K562 (cell line): ENCODE measurements at regions not wholly inside any gene's neighbourhood (a gene's known extent, or its start where the extent isn't known, plus 50 kb on each side); places are given as distances from the start of the nearest gene placed in this dataset.

Source experiments
- ATAC-seq: fragments of 200-7000 bp; cut with Tn5 transposase; 3 replicates; pipeline ENCODE4 v1.9.1; 2020; ENCODE audit warnings: moderate library complexity
- BruUV-seq: library from RNA; stranded (reverse); fragments of 400-500 nt; replicated peaks from 2 replicates; lab custom pipeline; 2021; lab: Mats Ljungman, UMichigan
- CTCF ChIA-PET: fragments of 300-600 bp; formaldehyde crosslinking; extraction: SDS; loops from one replicate; lab custom pipeline; 2021; ENCODE audit warnings: low intra/inter-chr PET ratio; lab: Yijun Ruan, JAX
- POLR2A ChIA-PET: fragments of 300-600, 350-650 bp; sonication (Branson Sonifier 250); formaldehyde crosslinking; extraction: SDS; loops from one replicate; lab custom pipeline; 2021; ENCODE audit warnings: antibody characterized with exemption, inconsistent platforms; lab: Yijun Ruan, JAX
- DNase-seq, 4 experiments: peaks; one replicate each; pipeline versions ENCODE4 v3.0.0 to v3.0.0-alpha.2; 2011 to 2018; ENCODE audit warnings: low spot score in 3 of 4, mixed read lengths in 3 of 4; ENCODE audit errors: extremely low read depth in 1 of 4
- FAIRE-seq: peaks from 2 replicates; lab custom pipeline; 2011; peaks lifted over from hg19 to GRCh38; lab: Jason Lieb, UNC
- H2AFZ ChIP-seq: 2 replicates; pipeline ENCODE4 v1.6.0; 2011; ENCODE audit warnings: low read depth, low read length, control low read depth, inconsistent platforms
- H3K27ac ChIP-seq: fragments of 200-600 bp; 3 replicates; pipeline ENCODE4 v1.8.0; 2011; ENCODE audit warnings: low read depth, mild to moderate bottlenecking, control low read depth, inconsistent platforms, low read length, moderate library complexity, mixed read lengths; ENCODE audit errors: extremely low read depth
- H3K27me3 ChIP-seq, 2 experiments: fragments of 300-600 bp in 1 of 2; 2 replicates in 1 of 2; 3 replicates in 1 of 2; pipeline versions ENCODE4 v1.6.0 to v1.8.0; 2011; ENCODE audit warnings: inconsistent platforms in 2 of 2, low read length in 2 of 2, mild to moderate bottlenecking in 1 of 2, mixed read lengths in 1 of 2, moderate library complexity in 1 of 2; ENCODE audit not compliant: control insufficient read depth in 2 of 2, insufficient read depth in 2 of 2
- H3K36me3 ChIP-seq: fragments of 300-600 bp; 3 replicates; pipeline ENCODE4 v1.8.0; 2011; ENCODE audit warnings: mild to moderate bottlenecking, low read length, inconsistent platforms; ENCODE audit not compliant: control insufficient read depth, insufficient read depth
- H3K4me1 ChIP-seq, 2 experiments: fragments of 200-600 bp in 1 of 2; replicated peaks in 1 of 2; 2 replicates in 1 of 2; 3 replicates in 1 of 2; pipeline versions ENCODE4 v1.5.1 to v1.8.0; 2011; ENCODE audit warnings: inconsistent platforms in 2 of 2, low read length in 2 of 2, mild to moderate bottlenecking in 1 of 2, mixed read lengths in 1 of 2, moderate library complexity in 1 of 2; ENCODE audit not compliant: control insufficient read depth in 2 of 2, insufficient read depth in 2 of 2
- H3K4me2 ChIP-seq: 2 replicates; pipeline ENCODE4 v1.6.1; 2011; ENCODE audit warnings: low read length, control low read depth, inconsistent platforms, mixed read lengths; ENCODE audit not compliant: insufficient read depth
- H3K4me3 ChIP-seq: fragments of 200-600 bp; sonication (generic), shearing (Covaris generic); 2 replicates; pipeline ENCODE4 v1.5.1; 2016; ENCODE audit warnings: control low read depth, inconsistent platforms
- H3K79me2 ChIP-seq: fragments of 200-600 bp; 3 replicates; pipeline ENCODE4 v1.8.0; 2011; ENCODE audit warnings: low read length, inconsistent platforms; ENCODE audit not compliant: control insufficient read depth, insufficient read depth
- H3K9ac ChIP-seq, 2 experiments: 2 replicates each; pipeline versions ENCODE4 v1.6.0 to v1.6.1; 2011; ENCODE audit warnings: low read depth in 2 of 2, low read length in 2 of 2, control low read depth in 1 of 2, inconsistent platforms in 1 of 2, mild to moderate bottlenecking in 1 of 2, mixed read lengths in 1 of 2; ENCODE audit not compliant: insufficient read depth in 1 of 2
- H3K9me1 ChIP-seq: one replicate; pipeline ENCODE4 v1.6.0; 2011; ENCODE audit warnings: inconsistent platforms, mild to moderate bottlenecking, low read length, moderate library complexity; ENCODE audit not compliant: control insufficient read depth, insufficient read depth
- H3K9me3 ChIP-seq: replicated peaks from 2 replicates; pipeline ENCODE4 v1.5.1; 2011; ENCODE audit warnings: low read depth, low read length, inconsistent platforms; ENCODE audit not compliant: control insufficient read depth, insufficient read depth
- H4K20me1 ChIP-seq: replicated peaks from 2 replicates; pipeline ENCODE4 v1.6.1; 2011; ENCODE audit warnings: low read length, inconsistent platforms, mixed read lengths; ENCODE audit not compliant: control insufficient read depth, insufficient read depth
- EP400 ChIP-seq: fragments of 450-650 bp; IDR thresholded peaks from 2 replicates; pipeline ENCODE4 v1.6.1; 2017; ENCODE audit warnings: antibody characterized with exemption, mild to moderate bottlenecking, moderate library complexity
- ESRRA ChIP-seq: fragments of 450-650 bp; IDR thresholded peaks from 2 replicates; pipeline ENCODE4 v1.6.1; 2014; ENCODE audit warnings: low read depth, mild to moderate bottlenecking, moderate library complexity, borderline replicate concordance
- FOXM1 ChIP-seq, 2 experiments: fragments of 450-650 bp in 1 of 2; sonication (generic) in 1 of 2; formaldehyde crosslinking in 1 of 2; IDR thresholded peaks; 2 replicates each; pipeline versions ENCODE4 v1.6.1 to v1.9.0; 2017 to 2022; ENCODE audit warnings: low read depth in 2 of 2, mild to moderate bottlenecking in 2 of 2, missing genetic modification reagents in 1 of 2, moderate library complexity in 1 of 2
- FOXO4 ChIP-seq: fragments of 450-650 bp; formaldehyde crosslinking; IDR thresholded peaks from 2 replicates; pipeline ENCODE4 v1.4.0; 2020; ENCODE audit warnings: mild to moderate bottlenecking, moderate library complexity
- MCM3 ChIP-seq: fragments of 450-650 bp; IDR thresholded peaks from 2 replicates; pipeline ENCODE4 v1.6.1; 2016
- MYBL2 ChIP-seq, 2 experiments: fragments of 450-650 bp in 1 of 2; sonication (generic) in 1 of 2; formaldehyde crosslinking in 1 of 2; IDR thresholded peaks; 2 replicates each; pipeline versions ENCODE4 v1.6.1 to v1.8.1; 2017 to 2022; ENCODE audit warnings: borderline replicate concordance in 1 of 2, inconsistent platforms in 1 of 2, low read depth in 1 of 2, mild to moderate bottlenecking in 1 of 2, missing genetic modification reagents in 1 of 2, moderate library complexity in 1 of 2
- OTX1 ChIP-seq: fragments of 450-650 bp; formaldehyde crosslinking; IDR thresholded peaks from 2 replicates; pipeline ENCODE4 v1.4.0; 2022; ENCODE audit warnings: mild to moderate bottlenecking
- ZNF316 ChIP-seq: fragments of 450-650 bp; IDR thresholded peaks from 2 replicates; pipeline ENCODE4 v1.6.1; 2016
- WGBS: fragments of 100-300 bp; shearing (Covaris generic); methylation state at CpG from one replicate; pipeline ENCODE4 v1.1.6; 2016; ENCODE audit warnings: low coverage, mixed read lengths; ENCODE audit not compliant: insufficient coverage; ENCODE audit errors: missing lambda C conversion rate; 5-methylcytosine and 5-hydroxymethylcytosine counted together
- in situ Hi-C: fragments of 300-500 bp; cut with MboI; formaldehyde crosslinking; loops from 4 replicates; pipeline ENCODE4 v1.15.0; 2018; ENCODE audit warnings: inconsistent platforms, mixed read lengths
- intact Hi-C: fragments of 100-400 bp; cut with micrococcal nuclease; formaldehyde crosslinking; loops from 2 replicates; pipeline ENCODE4 v1.14.2; 2022
- TF ChIP-seq, protein P1 (sequence below): sonication (generic); formaldehyde crosslinking; IDR thresholded peaks from 2 replicates; pipeline ENCODE4 v1.8.0; 2022; ENCODE audit warnings: missing genetic modification reagents, mild to moderate bottlenecking, borderline replicate concordance

DNA sequence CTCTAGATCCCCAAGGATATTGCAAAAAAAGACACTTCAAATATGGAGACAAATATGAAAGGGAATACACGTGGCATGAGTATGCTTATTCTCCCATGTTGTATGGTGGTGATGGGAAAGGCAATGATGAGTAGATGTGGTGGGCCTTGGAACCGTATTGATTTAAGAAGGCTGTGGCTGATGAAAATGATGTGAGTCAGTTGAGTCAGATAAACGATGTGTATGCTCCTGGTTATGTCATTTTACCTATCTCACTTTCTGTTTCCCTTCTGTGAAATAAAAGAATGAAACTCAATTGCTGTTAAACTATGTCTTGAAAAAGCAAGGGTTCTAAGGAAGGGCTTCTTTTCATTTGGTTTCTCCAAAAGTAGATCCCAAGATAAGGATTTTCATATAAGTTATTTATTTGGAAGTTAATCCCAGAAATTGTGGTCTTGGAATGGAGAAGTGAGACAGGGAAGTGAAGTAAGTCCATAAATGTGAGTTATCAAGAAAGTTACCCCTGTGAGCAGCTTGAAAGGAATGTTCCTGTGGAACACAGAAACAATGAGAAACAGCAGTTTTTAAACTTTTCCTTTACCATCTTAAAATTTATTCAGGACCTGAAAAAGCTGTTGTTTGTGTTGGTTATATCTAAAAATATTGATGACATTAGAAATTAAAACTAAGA, 292.0 kb downstream of the DUSP10 start:
- FAIRE-seq, result no peak
- CTCF ChIA-PET, result no interaction called here
- no TSS peak for BruUV-seq

More for the DNA sequence above, 292.0 kb downstream of the DUSP10 start:
- Histone ChIP-seq H3K79me2 (no peaks in the 10 kb centered on the region), H3K9me1 (no peaks in the 10 kb centered on the region), H3K36me3 (no peaks in the 10 kb centered on the region), H3K27me3 (no peaks in the 10 kb centered on the region), H3K9me3 (no peaks in the 10 kb centered on the region), H3K9ac (no peak overlapping the region), H3K27ac (no peak overlapping the region), H4K20me1 (no peaks in the 10 kb centered on the region), H3K4me1 (no peaks in the 10 kb centered on the region), H3K4me3 (no peak overlapping the region), H3K4me2 (no peak overlapping the region), H2AFZ (no peak overlapping the region)
- POLR2A ChIA-PET, result no interaction called here
- TF ChIP-seq MYBL2 (IDR thresholded peaks at IDR 0.05; ENCODE audit: low read depth) (no peak), MYBL2 (CRISPR knock-in tag; IDR thresholded peaks at IDR 0.05; ENCODE audit: borderline replicate concordance) (no peak), OTX1 (no peak), ZNF316 (no peak), FOXO4 (CRISPR knock-in tag) (no peak), ESRRA (no peak), FOXM1 (IDR thresholded peaks at IDR 0.05; ENCODE audit: low read depth) (no peak), FOXM1 (CRISPR knock-in tag; IDR thresholded peaks at IDR 0.05; ENCODE audit: low read depth) (no peak), EP400 (no peak), MCM3 (no peak)
- TF ChIP-seq, protein P1, sequence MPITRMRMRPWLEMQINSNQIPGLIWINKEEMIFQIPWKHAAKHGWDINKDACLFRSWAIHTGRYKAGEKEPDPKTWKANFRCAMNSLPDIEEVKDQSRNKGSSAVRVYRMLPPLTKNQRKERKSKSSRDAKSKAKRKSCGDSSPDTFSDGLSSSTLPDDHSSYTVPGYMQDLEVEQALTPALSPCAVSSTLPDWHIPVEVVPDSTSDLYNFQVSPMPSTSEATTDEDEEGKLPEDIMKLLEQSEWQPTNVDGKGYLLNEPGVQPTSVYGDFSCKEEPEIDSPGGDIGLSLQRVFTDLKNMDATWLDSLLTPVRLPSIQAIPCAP (CRISPR knock-in tag), result no peak
- DNase-seq, result no peak
- intact Hi-C loops (no loop called here), in situ Hi-C loops (no loop called here)
- 0% methylated on average over 3 of the region's 3 CpGs for WGBS
- no peak for ATAC-seq
